Stromal cell of bone marrow (primary cell): ENCODE measurements at regions not wholly inside any gene's neighbourhood (a gene's known extent, or its start where the extent isn't known, plus 50 kb on each side); places are given as distances from the start of the nearest gene placed in this dataset.
"Not testable (repeated sequence)": the region's sequence is repeated elsewhere in the genome, so short reads cannot be mapped to it uniquely, and the experiment has no call there.

Source experiments
- DNase-seq: peaks from one replicate; pipeline ENCODE4 v3.0.0-alpha.2; 2012; ENCODE audit warnings: low read depth

GRCh38 chr14:105938055-105938863 is 411.9 kb downstream of the TMEM121 start:
- no peak for DNase-seq

- no peak for DNase-seq
Measured at GRCh38 chr14:105938959-105939358, 412.6 kb downstream of the TMEM121 start.

- no peak for DNase-seq
Measured at GRCh38 chr14:105939810-105940508, 413.6 kb downstream of the TMEM121 start.

GRCh38 chr14:105940534-105941225 is 414.3 kb downstream of the TMEM121 start:
- no peak for DNase-seq

GRCh38 chr14:105941226-105942166 is 415.1 kb downstream of the TMEM121 start:
- DNase-seq, result no peak

- not testable (repeated sequence) for DNase-seq
Measured at GRCh38 chr14:105942725-105943124, 416.3 kb downstream of the TMEM121 start.

- DNase-seq, result no peak
Measured at GRCh38 chr14:105943973-105944602, 417.7 kb downstream of the TMEM121 start.

GRCh38 chr14:105944632-105945610 is 418.5 kb downstream of the TMEM121 start:
- DNase-seq, result no peak

- DNase-seq, result no peak
Measured at GRCh38 chr14:105945896-105946295, 419.5 kb downstream of the TMEM121 start.

GRCh38 chr14:105947599-105947998 is 421.2 kb downstream of the TMEM121 start:
- DNase-seq, result no peak

- DNase-seq, result not testable (repeated sequence)
Measured at GRCh38 chr14:105948955-105949354, 422.6 kb downstream of the TMEM121 start.

- DNase-seq, result not testable (repeated sequence)
Measured at GRCh38 chr14:105950364-105950892, 424.0 kb downstream of the TMEM121 start.

GRCh38 chr14:105951399-105951798 is 425.0 kb downstream of the TMEM121 start:
- no peak for DNase-seq

- DNase-seq, result no peak
Measured at GRCh38 chr14:105952222-105952621, 425.8 kb downstream of the TMEM121 start.

GRCh38 chr14:105952826-105953225 is 426.4 kb downstream of the TMEM121 start:
- no peak for DNase-seq

- DNase-seq, result not testable (repeated sequence)
Measured at GRCh38 chr14:105961625-105962024, 435.2 kb downstream of the TMEM121 start.

- no peak for DNase-seq
Measured at GRCh38 chr14:105962532-105962931, 436.1 kb downstream of the TMEM121 start.

- no peak for DNase-seq
Measured at GRCh38 chr14:105968291-105968690, 441.9 kb downstream of the TMEM121 start.

- DNase-seq, result not testable (repeated sequence)
Measured at GRCh38 chr14:105969026-105969425, 442.6 kb downstream of the TMEM121 start.

GRCh38 chr14:105970821-105971220 is 444.4 kb downstream of the TMEM121 start:
- not testable (repeated sequence) for DNase-seq
